Activated B cell treated with CpG ODN at 0.5 μM for 24 hours (primary cell): ENCODE measurements at regions not wholly inside any gene's neighbourhood (a gene's known extent, or its start where the extent isn't known, plus 50 kb on each side); places are given as distances from the start of the nearest gene placed in this dataset.

Experiments
- ATAC-seq: fragments of 200-7000 bp; cut with Tn5 transposase; one replicate; pipeline ENCODE4 v1.10.0; 2021; ENCODE audit warnings: low read depth, mild to moderate bottlenecking, moderate library complexity
- CTCF ChIA-PET: fragments of 350-600 bp; sonication (Branson Sonifier 250); formaldehyde crosslinking; loops from one replicate; lab custom pipeline; 2021; ENCODE audit warnings: antibody characterized with exemption; lab: Charles Lee
- POLR2A ChIA-PET: fragments of 350-600 bp; sonication (Branson Sonifier 250); formaldehyde crosslinking; loops from one replicate; lab custom pipeline; 2021; ENCODE audit warnings: antibody characterized with exemption; lab: Charles Lee
- DNase-seq: peaks from one replicate; pipeline ENCODE4 v3.0.0; 2022
- H3K27ac Mint-ChIP-seq: one replicate; pipeline ENCODE4 v1.8.0; 2020; ENCODE audit warnings: mixed read lengths
- H3K27me3 Mint-ChIP-seq: one replicate; pipeline ENCODE4 v1.8.0; 2021; ENCODE audit warnings: mixed read lengths
- H3K36me3 Mint-ChIP-seq: one replicate; pipeline ENCODE4 v1.8.0; 2021; ENCODE audit warnings: low read depth, mixed read lengths
- H3K4me1 Mint-ChIP-seq: one replicate; pipeline ENCODE4 v1.8.0; 2021; ENCODE audit warnings: mixed read lengths
- H3K4me3 Mint-ChIP-seq: one replicate; pipeline ENCODE4 v1.8.0; 2020; ENCODE audit warnings: mild to moderate bottlenecking, mixed read lengths
- H3K9me3 Mint-ChIP-seq: one replicate; pipeline ENCODE4 v1.8.0; 2020; ENCODE audit warnings: mixed read lengths
- intact Hi-C: fragments of 100-400 bp; cut with micrococcal nuclease; formaldehyde crosslinking; loops from one replicate; pipeline ENCODE4 v1.15.1; 2024
- TF ChIP-seq, protein P1 (sequence below): fragments of 200-600 bp; IDR thresholded peaks from one replicate; pipeline ENCODE4 v1.8.0; 2022; ENCODE audit warnings: antibody characterized with exemption, mild to moderate bottlenecking

DNA sequence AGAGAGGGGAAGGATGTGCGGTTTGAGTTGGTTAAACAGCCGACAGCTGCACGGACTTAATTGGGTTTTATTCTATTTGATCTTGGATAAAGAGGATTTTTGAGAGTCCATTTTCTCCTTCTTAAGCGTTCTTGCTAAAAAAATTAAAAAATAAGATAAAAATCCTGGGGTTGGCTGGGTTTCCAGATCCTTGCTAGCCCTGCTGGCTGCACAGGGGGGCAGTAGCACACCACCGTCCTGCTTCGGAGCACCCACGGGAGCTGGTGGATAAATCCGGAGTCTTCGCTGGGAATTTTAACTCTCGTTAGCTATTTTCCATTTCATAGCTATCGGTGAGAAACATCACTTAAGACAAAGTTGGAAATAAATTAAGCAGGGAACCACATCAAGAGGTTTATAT is 792.0 kb downstream of the TYW1 start:
- intact Hi-C loops = no loop called here
- no peak for DNase-seq
- H3K4me1 Mint-ChIP-seq = no peaks in the 10 kb centered on the region
- no peak overlapping the region for H3K27ac Mint-ChIP-seq
- ChIA-PET POLR2A (no interaction called here), CTCF (no interaction called here)
- no peaks in the 10 kb centered on the region for H3K36me3 Mint-ChIP-seq
- TF ChIP-seq, protein P1, sequence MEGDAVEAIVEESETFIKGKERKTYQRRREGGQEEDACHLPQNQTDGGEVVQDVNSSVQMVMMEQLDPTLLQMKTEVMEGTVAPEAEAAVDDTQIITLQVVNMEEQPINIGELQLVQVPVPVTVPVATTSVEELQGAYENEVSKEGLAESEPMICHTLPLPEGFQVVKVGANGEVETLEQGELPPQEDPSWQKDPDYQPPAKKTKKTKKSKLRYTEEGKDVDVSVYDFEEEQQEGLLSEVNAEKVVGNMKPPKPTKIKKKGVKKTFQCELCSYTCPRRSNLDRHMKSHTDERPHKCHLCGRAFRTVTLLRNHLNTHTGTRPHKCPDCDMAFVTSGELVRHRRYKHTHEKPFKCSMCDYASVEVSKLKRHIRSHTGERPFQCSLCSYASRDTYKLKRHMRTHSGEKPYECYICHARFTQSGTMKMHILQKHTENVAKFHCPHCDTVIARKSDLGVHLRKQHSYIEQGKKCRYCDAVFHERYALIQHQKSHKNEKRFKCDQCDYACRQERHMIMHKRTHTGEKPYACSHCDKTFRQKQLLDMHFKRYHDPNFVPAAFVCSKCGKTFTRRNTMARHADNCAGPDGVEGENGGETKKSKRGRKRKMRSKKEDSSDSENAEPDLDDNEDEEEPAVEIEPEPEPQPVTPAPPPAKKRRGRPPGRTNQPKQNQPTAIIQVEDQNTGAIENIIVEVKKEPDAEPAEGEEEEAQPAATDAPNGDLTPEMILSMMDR = no peak
- ATAC-seq = no peak
- no peak overlapping the region for H3K4me3 Mint-ChIP-seq
- peaks cover 9% of the 10 kb centered on the region for H3K9me3 Mint-ChIP-seq
- H3K27me3 Mint-ChIP-seq = no peaks in the 10 kb centered on the region

DNA sequence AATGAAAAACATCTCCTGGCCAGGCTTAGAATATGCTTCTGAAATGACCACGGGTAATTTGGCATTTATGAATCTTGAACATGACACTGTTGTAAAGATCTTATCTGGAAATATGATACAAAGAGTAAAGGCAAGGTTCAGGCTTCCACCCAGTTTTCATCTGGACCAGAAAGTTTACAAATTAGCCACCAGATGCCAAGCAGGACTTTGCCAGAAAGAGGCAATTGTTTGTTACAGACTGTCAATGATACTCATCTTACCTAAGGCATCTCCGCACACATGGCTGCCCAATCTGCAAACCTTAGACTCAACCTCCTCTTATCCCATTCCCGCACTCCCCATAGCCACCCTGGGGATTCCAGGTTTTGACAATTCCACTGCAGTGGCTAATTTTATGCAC is 795.3 kb downstream of the TYW1 start:
- Mint-ChIP-seq H3K4me3 (no peak overlapping the region), H3K9me3 (peaks cover 11% of the 10 kb centered on the region), H3K27ac (no peak overlapping the region), H3K27me3 (no peaks in the 10 kb centered on the region), H3K36me3 (no peaks in the 10 kb centered on the region), H3K4me1 (no peaks in the 10 kb centered on the region)
- ChIA-PET POLR2A (no interaction called here), CTCF (no interaction called here)
- TF ChIP-seq, protein P1 = no peak
- DNase-seq = no peak
- intact Hi-C loops = no loop called here
- no peak for ATAC-seq

DNA sequence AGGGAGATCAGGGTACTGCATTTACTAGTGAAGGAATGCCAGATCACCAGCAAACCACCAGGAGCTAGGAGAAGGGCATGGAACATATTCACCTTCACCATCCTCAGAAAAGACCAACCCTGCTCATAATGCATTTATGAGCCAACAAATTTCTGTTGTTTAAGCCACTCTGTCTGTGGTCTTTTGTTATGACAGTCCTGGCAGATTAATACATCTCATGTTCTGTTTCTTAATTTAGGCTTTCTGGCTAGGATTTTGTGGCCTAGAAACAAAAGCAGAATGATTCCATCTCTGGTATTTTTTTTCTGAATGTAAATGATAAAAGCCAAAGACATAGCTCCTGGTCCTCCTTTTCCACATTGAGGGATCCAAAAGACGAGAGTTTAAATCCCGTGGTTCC is 797.9 kb downstream of the TYW1 start:
- Mint-ChIP-seq H3K9me3 (peaks cover 11% of the 10 kb centered on the region), H3K4me1 (no peaks in the 10 kb centered on the region), H3K27me3 (no peaks in the 10 kb centered on the region), H3K4me3 (no peak overlapping the region), H3K27ac (no peak overlapping the region), H3K36me3 (no peaks in the 10 kb centered on the region)
- ChIA-PET POLR2A (no interaction called here), CTCF (no interaction called here)
- ATAC-seq (no peak), DNase-seq (no peak)
- TF ChIP-seq, protein P1 = no peak
- intact Hi-C loops = no loop called here

DNA sequence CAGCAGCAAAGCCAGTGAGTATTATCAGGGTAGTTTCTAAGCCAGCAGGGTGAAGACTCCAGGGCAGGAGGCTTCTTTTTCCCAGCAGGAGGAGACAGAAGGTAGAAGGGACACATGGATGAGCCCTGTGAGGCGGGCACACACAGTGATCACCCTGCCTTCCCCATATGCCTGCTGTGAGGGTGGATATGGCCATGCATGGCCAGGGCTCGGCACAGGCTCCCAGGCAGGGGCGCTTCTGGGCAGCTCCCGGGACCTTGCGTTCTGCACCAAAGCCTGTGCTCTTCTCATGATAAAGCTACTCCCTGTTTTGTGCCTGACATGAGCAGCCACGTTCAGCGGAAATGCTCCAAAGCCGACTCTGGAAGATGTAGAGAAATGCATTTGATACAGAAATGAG is 807.2 kb downstream of the TYW1 start:
- POLR2A ChIA-PET = no interaction called here
- Mint-ChIP-seq H3K27me3 (no peaks in the 10 kb centered on the region), H3K9me3 (peaks cover 19% of the 10 kb centered on the region), H3K4me3 (no peak overlapping the region), H3K4me1 (no peaks in the 10 kb centered on the region), H3K36me3 (no peaks in the 10 kb centered on the region), H3K27ac (no peak overlapping the region)
- ATAC-seq = no peak
- intact Hi-C loops = no loop called here
- DNase-seq = no peak
- CTCF ChIA-PET = no interaction called here
- TF ChIP-seq, protein P1 = no peak

DNA sequence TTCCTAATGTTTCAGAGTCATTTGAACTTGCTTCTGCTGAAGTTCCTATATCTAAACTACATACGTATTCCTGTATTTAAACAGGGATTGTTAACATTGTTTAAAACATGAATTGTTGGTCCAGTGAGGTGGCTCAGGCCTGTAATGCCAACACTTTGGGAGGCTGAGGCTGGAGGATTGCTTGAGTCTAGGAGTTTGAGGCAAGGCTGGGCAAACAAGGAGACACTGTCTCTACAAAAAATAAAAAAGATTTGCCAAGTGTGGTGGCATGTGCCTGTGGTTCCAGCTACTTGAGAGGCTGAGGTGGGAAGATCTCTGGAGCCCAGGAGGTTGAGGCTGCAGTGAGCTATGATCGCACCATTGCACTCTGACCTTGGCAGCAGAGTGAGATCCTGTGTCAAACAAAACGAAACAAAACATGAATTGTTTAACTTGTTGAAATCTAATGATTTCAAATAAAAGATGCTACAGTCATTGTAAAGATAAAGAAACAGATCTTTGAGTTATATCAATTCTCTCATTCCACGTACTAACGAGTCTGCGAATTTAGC is 809.4 kb downstream of the TYW1 start:
- POLR2A ChIA-PET = no interaction called here
- intact Hi-C loops = no loop called here

More for the DNA sequence above, 809.4 kb downstream of the TYW1 start:
- Mint-ChIP-seq H3K27me3 (no peaks in the 10 kb centered on the region), H3K4me3 (no peak overlapping the region), H3K36me3 (no peaks in the 10 kb centered on the region), H3K27ac (no peak overlapping the region), H3K9me3 (peaks cover 12% of the 10 kb centered on the region), H3K4me1 (no peaks in the 10 kb centered on the region)
- CTCF ChIA-PET = no interaction called here
- no peak for ATAC-seq
- TF ChIP-seq, protein P1 = no peak
- DNase-seq = no peak
